ENCODE measurements at regions not wholly inside any gene's neighbourhood (a gene's known extent, or its start where the extent isn't known, plus 50 kb on each side); places are given as distances from the start of the nearest gene placed in this dataset.
"Not testable (repeated sequence)": the region's sequence is repeated elsewhere in the genome, so short reads cannot be mapped to it uniquely, and the experiment has no call there.

DNA sequence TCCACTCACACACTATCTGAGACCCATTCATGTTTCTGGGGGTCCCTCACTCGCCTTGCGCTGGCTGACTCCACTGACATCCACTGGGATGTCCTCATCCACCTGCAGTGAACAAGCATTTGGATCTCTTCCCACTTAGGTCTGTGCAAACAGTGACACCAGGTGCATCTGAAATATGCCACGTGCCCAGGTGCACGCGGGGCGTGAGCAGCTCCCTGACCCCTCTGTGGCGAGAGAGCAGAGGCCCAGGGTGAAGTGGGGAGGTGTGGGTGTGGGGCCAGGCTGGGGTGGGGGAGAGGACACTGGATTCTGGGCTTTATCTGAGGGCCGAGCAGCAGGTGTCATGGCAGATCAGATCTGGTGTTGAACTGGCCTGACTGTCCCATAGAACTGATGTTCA, 85.4 kb upstream of the LPCAT1 start:
- peaks cover 9 to 10% of the 10 kb centered on the region in 2 donors for H3K36me3 Mint-ChIP-seq
- not testable (repeated sequence) for ATAC-seq; H3K27ac Mint-ChIP-seq; H3K9me3 Mint-ChIP-seq; DNase-seq (ENCODE audit: low spot score in 2 of 2)

GRCh38 chr5:1608336-1608735, 84.6 kb upstream of the LPCAT1 start:
- H3K27ac Mint-ChIP-seq; DNase-seq (ENCODE audit: low spot score in 2 of 2); H3K9me3 Mint-ChIP-seq; H3K36me3 Mint-ChIP-seq: not testable (repeated sequence)
- ATAC-seq: peak; percentile 73 to 94

- not testable (repeated sequence) for ATAC-seq; DNase-seq (ENCODE audit: low spot score in 2 of 2); H3K9me3 Mint-ChIP-seq; H3K27ac Mint-ChIP-seq; H3K36me3 Mint-ChIP-seq
Measured at GRCh38 chr5:1606951-1607350, 83.2 kb upstream of the LPCAT1 start.

DNA sequence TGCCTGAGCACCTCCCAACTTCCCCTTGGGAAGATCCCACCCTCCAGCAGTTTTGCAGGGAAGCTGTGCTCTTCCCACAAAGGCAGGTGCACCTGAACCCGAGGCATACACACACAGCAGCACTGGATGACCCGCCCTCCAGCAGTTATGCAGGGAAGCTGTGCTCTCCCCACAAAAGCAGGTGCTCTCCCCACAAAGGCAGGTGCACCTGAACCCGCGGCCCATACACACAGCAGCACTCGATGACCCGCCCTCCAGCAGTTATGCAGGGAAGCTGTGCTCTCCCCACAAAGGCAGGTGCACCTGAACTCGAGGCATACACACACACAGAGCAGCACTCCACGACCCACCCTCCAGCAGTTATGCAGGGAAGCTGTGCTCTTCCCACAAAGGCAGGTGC, 80.2 kb upstream of the LPCAT1 start:
- not testable (repeated sequence) for ATAC-seq; H3K36me3 Mint-ChIP-seq; H3K9me3 Mint-ChIP-seq; DNase-seq (ENCODE audit: low spot score in 2 of 2)
- H3K27ac Mint-ChIP-seq: peak overlapping the region in 1 of 2 donors; percentile 60

- DNase-seq (ENCODE audit: low spot score in 2 of 2); H3K36me3 Mint-ChIP-seq; H3K27ac Mint-ChIP-seq; H3K9me3 Mint-ChIP-seq; ATAC-seq: not testable (repeated sequence)
Measured at GRCh38 chr5:1601565-1601964, 77.8 kb upstream of the LPCAT1 start.

DNA sequence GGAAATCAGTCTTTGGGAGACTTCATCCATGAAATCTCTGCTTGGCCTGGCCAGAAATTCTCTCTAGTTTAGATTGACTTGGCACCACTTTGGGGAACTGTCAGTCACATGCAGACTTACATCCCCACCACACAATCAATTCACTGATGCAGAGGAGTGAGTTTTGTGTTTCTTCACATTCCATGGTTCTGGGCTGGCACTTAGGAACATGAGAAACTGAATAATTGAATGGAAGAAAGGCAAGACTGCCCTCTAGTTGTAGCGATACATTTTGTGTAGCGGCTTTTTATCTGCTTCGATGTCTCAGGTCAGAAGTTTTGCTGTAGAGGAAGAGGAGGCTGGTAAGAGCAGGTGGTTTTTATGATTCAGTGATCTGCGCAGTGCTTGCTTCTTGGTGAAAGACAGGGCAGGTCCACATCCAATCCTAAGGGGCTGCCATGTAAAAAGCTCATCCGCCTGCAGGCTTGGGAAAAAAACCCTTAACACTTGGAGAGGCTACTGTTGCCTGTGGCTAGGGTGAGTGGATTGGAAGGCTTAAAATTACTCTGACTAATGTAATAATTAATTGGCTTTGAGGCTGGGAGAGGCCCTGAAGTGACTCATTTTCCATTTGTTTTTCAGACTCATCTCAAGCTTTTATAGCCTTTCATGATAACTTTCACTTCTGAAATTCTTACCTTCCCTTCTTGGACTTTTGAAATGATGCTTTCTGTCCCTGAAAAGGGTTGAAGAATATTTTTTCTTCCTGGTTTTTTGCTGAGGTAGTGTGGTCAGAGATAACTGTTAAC, 75.4 kb upstream of the LPCAT1 start:
- not testable (repeated sequence) for H3K36me3 Mint-ChIP-seq; DNase-seq (ENCODE audit: low spot score in 2 of 2); H3K9me3 Mint-ChIP-seq
- H3K27ac Mint-ChIP-seq: peak overlapping the region in 1 of 2 donors; percentile 57
- ATAC-seq: peak; percentile 81 to 88

GRCh38 chr5:1597093-1597473, 73.3 kb upstream of the LPCAT1 start:
- H3K27ac Mint-ChIP-seq; H3K36me3 Mint-ChIP-seq; DNase-seq (ENCODE audit: low spot score in 2 of 2); H3K9me3 Mint-ChIP-seq; ATAC-seq: not testable (repeated sequence)

GRCh38 chr5:1596462-1597092, 72.8 kb upstream of the LPCAT1 start:
- not testable (repeated sequence) for DNase-seq (ENCODE audit: low spot score in 2 of 2); H3K36me3 Mint-ChIP-seq; H3K9me3 Mint-ChIP-seq; ATAC-seq; H3K27ac Mint-ChIP-seq

- ATAC-seq (peak; percentile 80 to 90), DNase-seq (ENCODE audit: low spot score in 2 of 2) (peak; percentile 68 to 79)
- no peaks in the 10 kb centered on the region for H3K36me3 Mint-ChIP-seq
- peak overlapping the region in 1 of 2 donors; percentile 44 for H3K27ac Mint-ChIP-seq
- H3K9me3 Mint-ChIP-seq: no peaks in the 10 kb centered on the region
Measured at GRCh38 chr5:1594357-1595106, 70.8 kb upstream of the LPCAT1 start.

- ATAC-seq (no peak), DNase-seq (ENCODE audit: low spot score in 2 of 2) (no peak)
- H3K9me3 Mint-ChIP-seq: no peaks in the 10 kb centered on the region
- peak overlapping the region in 1 of 2 donors; percentile 44 for H3K27ac Mint-ChIP-seq
- H3K36me3 Mint-ChIP-seq: no peaks in the 10 kb centered on the region
Measured at GRCh38 chr5:1593903-1594356, 70.2 kb upstream of the LPCAT1 start.

DNA sequence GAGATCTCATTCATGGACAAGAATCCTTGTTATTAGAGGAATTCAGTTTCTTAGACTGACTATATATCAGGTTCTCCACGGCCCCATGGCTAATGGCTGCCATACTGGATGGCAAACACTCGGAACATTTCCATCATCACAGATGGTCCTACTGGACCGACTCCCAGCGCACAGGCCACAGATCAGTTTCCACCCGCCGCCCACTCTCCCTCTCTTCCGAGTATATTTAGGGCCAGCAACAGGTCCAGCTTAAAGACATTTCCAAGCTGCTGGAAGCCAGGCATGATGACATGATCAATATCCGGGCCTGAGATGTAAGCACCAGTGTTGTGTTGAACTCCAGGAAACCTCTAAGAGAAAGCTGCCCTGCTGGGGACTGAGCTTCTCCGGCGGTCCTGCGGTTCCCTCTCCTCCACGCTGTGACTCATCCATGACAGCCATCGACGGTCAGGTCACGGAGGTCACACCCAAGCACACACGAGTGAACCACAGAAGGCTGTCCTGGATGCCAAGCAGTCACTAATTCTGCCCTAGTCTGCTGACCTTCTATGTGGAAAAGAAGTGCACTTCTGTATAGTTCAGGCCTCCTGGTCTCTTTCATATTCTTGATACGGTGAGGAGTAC, 64.4 kb upstream of the LPCAT1 start:
- not testable (repeated sequence) for ATAC-seq; DNase-seq (ENCODE audit: low spot score in 2 of 2); H3K27ac Mint-ChIP-seq; H3K9me3 Mint-ChIP-seq
- peaks cover 6 to 14% of the 10 kb centered on the region in 2 donors for H3K36me3 Mint-ChIP-seq

DNA sequence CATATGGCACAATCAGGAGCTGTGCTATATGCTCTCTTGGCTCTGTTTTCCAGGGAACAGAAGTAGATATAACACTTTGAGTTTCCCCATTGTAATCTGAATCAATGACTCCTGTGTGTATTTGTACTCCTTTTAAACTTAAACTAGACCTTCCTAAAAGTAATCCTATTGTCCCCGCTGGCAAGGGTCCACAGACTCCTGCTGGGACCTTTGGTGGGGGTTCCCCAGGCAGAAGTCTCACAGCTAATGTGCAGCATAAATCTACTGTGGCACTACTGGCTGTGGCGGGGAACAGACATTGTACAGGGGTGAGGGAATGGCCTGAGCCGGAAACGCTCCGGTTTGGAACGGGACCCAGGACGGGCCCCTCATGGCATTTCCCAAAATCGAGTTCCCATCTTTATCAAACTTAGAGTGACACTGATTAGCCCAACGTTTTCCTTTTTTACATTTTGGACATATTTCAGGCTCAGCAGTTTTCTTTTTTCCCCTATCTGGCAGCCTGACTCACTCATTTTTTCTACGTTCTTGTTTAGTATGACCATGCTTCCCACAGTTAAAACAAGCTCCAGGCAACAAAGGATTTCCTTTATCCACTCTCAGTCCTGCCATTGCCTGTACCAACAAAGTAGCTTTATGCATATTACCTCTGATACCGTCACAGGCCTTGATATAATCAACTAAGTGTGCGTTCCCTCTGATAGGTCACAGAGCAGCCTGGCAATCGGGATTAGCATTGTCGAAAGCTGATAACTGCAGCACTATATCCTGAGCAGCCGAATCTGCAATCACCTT, 59.5 kb upstream of the LPCAT1 start:
- not testable (repeated sequence) for H3K27ac Mint-ChIP-seq; H3K9me3 Mint-ChIP-seq; ATAC-seq; DNase-seq (ENCODE audit: low spot score in 2 of 2)
- peaks cover 16 to 24% of the 10 kb centered on the region in 2 donors for H3K36me3 Mint-ChIP-seq

DNA sequence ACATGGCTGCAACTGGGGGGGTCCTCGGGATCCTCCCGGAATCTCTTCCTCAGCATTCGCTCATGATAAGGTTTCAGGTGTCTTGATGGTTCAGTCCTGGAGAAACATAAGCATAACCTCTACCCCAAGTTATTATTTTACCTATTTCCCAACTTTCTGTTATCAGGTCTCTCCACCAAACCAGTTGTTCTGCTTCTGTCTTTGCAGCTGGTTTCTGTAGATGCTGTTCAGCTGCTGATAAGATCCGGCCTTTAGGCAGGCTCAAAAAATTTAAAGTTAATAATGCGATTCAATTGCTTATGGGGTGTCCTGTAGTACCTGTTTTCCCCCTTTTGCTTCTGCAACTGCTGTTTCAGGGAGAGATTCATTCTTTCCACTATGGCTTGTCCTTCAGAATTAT, 55.6 kb upstream of the LPCAT1 start:
- peaks cover 10 to 15% of the 10 kb centered on the region in 2 donors for H3K36me3 Mint-ChIP-seq
- H3K9me3 Mint-ChIP-seq; H3K27ac Mint-ChIP-seq; DNase-seq (ENCODE audit: low spot score in 2 of 2); ATAC-seq: not testable (repeated sequence)

DNA sequence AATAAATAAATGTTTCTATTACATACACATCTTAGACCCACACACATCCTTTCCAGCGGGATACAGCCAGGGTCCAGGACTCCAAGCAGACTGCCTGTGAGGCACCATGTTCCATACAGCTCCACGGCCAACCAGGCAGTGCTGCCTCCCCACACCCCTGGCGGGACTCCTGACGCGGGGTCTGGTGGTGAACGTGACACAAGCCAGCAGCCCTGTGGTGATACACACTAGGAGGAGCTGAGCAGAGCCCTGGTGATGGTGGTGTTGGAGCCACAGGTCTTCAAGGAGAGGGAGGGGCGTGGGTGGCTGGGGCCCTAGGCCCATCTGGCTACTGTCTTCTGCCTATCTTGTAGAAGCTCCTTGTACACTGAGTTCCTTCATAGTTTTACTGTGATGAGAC, 53.1 kb upstream of the LPCAT1 start:
- not testable (repeated sequence) for H3K27ac Mint-ChIP-seq; H3K9me3 Mint-ChIP-seq; ATAC-seq; DNase-seq (ENCODE audit: low spot score in 2 of 2)
- peaks cover 10 to 15% of the 10 kb centered on the region in 2 donors for H3K36me3 Mint-ChIP-seq

GRCh38 chr5:1575991-1576714, 52.4 kb upstream of the LPCAT1 start:
- peaks cover 10 to 15% of the 10 kb centered on the region in 2 donors for H3K36me3 Mint-ChIP-seq
- not testable (repeated sequence) for H3K27ac Mint-ChIP-seq; DNase-seq (ENCODE audit: low spot score in 2 of 2); H3K9me3 Mint-ChIP-seq; ATAC-seq

Data from activated naive CD4-positive, alpha-beta T cell treated with anti-CD3 and anti-CD28 coated beads, Interleukin-2, amount 50 U/mL, for 72 hours (primary cell).